Stomach (tissue), 8 donors: ENCODE measurements at regions not wholly inside any gene's neighbourhood (a gene's known extent, or its start where the extent isn't known, plus 50 kb on each side); places are given as distances from the start of the nearest gene placed in this dataset.

Experiments
- DNase-seq, 2 donors: peaks; one replicate each; pipeline versions ENCODE4 v3.0.0 to v3.0.0-alpha.2; 2013 to 2019
- H3K27ac ChIP-seq, 5 donors: fragments of 200-600 bp in 4 of 5; sonication (generic) in 4 of 5; one replicate each; pipeline ENCODE4 v1.5.1; 2013 to 2019; ENCODE audit warnings: mild to moderate bottlenecking in 1 of 5, moderate library complexity in 1 of 5
- H3K27me3 ChIP-seq, 3 donors: fragments of 200-600 bp; sonication (generic); one replicate each; pipeline ENCODE4 v1.5.1; 2017 to 2019; ENCODE audit warnings: mixed run types in 1 of 3
- H3K36me3 ChIP-seq, 4 donors: fragments of 200-600 bp; sonication (generic); 1 replicate in 3 of 4; 2 replicates in 1 of 4; pipeline ENCODE4 v1.5.1; 2016 to 2019
- H3K4me1 ChIP-seq, 4 donors: fragments of 200-600 bp; sonication (generic); one replicate each; pipeline ENCODE4 v1.5.1; 2016 to 2019
- H3K4me3 ChIP-seq, 4 donors: fragments of 200-600 bp; sonication (generic) in 3 of 4; one replicate each; pipeline ENCODE4 v1.5.1; 2016 to 2019; ENCODE audit warnings: mild to moderate bottlenecking in 1 of 4
- H3K9me3 ChIP-seq, 4 donors: fragments of 200-600 bp; sonication (generic); one replicate each; pipeline ENCODE4 v1.5.1; 2016 to 2019
- EP300 ChIP-seq: sonication (generic); formaldehyde crosslinking; IDR thresholded peaks from one replicate; pipeline ENCODE4 v1.6.1; 2017; ENCODE audit warnings: antibody characterized with exemption
- POLR2A ChIP-seq, 4 donors: fragments of 450-650 bp; IDR thresholded peaks; one replicate each; pipeline ENCODE4 v1.6.1; 2016; ENCODE audit warnings: antibody characterized with exemption in 4 of 4, control low read depth in 2 of 4, mild to moderate bottlenecking in 1 of 4, moderate library complexity in 1 of 4
- POLR2AphosphoS5 ChIP-seq, 3 donors: sonication (generic); formaldehyde crosslinking; IDR thresholded peaks; one replicate each; pipeline ENCODE4 v1.6.1; 2016; ENCODE audit warnings: antibody characterized with exemption in 3 of 3
- WGBS, 5 donors: extraction: QIAGEN DNeasy Blood & Tissue Kit in 3 of 5; methylation state at CpG; one replicate each; pipeline versions ENCODE4 v1.1.5 to v1.1.7; 2013 to 2018; 5-methylcytosine and 5-hydroxymethylcytosine counted together
- intact Hi-C: fragments of 100-400 bp; cut with DNase I; formaldehyde crosslinking; loops from one replicate; pipeline ENCODE4 v1.15.1; 2023; ENCODE audit warnings: low total_unique reads
- TF ChIP-seq, protein P1 (sequence below), 7 experiments: fragments of 450-650 bp in 4 of 7; fragments of 200-600 bp in 3 of 7; sonication (generic) in 3 of 7; IDR thresholded peaks; one replicate each; pipeline ENCODE4 v1.5.1; 2016 to 2019; ENCODE audit warnings: antibody characterized with exemption in 7 of 7, control low read depth in 2 of 7, mild to moderate bottlenecking in 1 of 7
- donor health status: healthy with polysubstance abuse.
- donor health status: Bipolar disorder and iron deficiency.
- donor health status: healthy.

DNA sequence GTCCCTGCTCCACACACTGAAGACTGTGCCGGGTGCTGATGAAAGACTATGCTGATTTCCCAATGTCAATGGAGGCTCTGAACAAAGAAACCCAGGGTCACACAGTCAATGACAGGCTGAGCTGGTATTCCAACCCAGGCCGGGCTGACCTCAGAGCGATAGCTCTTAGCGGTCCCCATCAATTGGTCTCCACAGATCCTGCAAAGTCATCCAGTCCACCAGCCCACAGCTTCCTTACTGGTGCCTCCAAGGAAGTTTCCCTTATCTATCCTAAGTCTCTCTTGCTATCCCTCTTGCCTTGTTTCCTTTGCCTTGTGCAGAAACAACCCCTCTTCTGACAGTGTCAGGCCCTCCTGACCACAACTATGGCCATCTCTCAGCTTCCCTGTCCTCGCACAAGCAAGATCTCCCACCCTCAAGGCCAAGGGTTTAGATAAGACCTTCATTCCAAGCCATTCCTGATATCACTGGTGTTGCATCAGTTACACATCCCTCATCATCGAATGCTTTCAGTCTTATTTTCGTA lies 52.7 kb upstream of the KSR1 start:
- peaks cover 0 to 7% (median 2%) of the 10 kb centered on the region in 4 donors for H3K4me1 ChIP-seq
- H3K27me3 ChIP-seq = no peaks in the 10 kb centered on the region
- no peak for DNase-seq
- TF ChIP-seq EP300 (no peak), POLR2AphosphoS5 (IDR thresholded peaks at IDR 0.05) (no peak), POLR2A (IDR thresholded peaks at IDR 0.05) (no peak)
- TF ChIP-seq, protein P1, sequence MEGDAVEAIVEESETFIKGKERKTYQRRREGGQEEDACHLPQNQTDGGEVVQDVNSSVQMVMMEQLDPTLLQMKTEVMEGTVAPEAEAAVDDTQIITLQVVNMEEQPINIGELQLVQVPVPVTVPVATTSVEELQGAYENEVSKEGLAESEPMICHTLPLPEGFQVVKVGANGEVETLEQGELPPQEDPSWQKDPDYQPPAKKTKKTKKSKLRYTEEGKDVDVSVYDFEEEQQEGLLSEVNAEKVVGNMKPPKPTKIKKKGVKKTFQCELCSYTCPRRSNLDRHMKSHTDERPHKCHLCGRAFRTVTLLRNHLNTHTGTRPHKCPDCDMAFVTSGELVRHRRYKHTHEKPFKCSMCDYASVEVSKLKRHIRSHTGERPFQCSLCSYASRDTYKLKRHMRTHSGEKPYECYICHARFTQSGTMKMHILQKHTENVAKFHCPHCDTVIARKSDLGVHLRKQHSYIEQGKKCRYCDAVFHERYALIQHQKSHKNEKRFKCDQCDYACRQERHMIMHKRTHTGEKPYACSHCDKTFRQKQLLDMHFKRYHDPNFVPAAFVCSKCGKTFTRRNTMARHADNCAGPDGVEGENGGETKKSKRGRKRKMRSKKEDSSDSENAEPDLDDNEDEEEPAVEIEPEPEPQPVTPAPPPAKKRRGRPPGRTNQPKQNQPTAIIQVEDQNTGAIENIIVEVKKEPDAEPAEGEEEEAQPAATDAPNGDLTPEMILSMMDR (IDR thresholded peaks at IDR 0.05) = no peak
- intact Hi-C loops = no loop called here
- no peak overlapping the region for H3K4me3 ChIP-seq
- H3K36me3 ChIP-seq = no peaks in the 10 kb centered on the region
- no peak overlapping the region for H3K27ac ChIP-seq
- H3K9me3 ChIP-seq = no peaks in the 10 kb centered on the region
- 87 to 96% (median 88%) methylated on average over 6 to 7 of the region's 7 CpGs for WGBS, 5 donors

DNA sequence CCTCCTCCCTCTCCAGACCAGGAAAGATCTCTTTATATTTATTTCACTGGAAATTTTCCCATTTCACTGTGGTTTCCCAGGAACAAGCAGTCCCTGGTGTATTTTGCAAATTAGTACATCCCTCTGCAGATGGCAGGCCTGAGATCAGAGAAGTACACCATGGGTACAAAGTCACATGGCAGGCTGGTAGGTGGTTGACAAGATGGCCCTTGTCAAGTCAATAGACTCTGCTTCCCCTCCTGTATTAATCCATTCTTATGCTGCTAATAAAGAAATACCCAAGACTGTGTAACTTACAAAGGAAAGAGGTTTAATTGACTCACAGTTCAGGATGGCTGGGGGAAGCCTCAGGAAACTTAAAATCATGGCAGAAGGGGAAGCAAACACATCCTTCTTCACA lies 51.6 kb upstream of the KSR1 start:
- TF ChIP-seq, protein P1 (IDR thresholded peaks at IDR 0.05) = no peak
- TF ChIP-seq EP300 = no peak
- no peak for TF ChIP-seq POLR2A (IDR thresholded peaks at IDR 0.05)
- TF ChIP-seq POLR2AphosphoS5 (IDR thresholded peaks at IDR 0.05) = no peak
- no peak for DNase-seq
- intact Hi-C loops = no loop called here
- Histone ChIP-seq H3K27me3 (no peaks in the 10 kb centered on the region), H3K27ac (no peak overlapping the region), H3K36me3 (no peaks in the 10 kb centered on the region), H3K4me3 (no peak overlapping the region), H3K9me3 (no peaks in the 10 kb centered on the region), H3K4me1 (peaks cover 0 to 10% (median 3%) of the 10 kb centered on the region in 4 donors)
